PC-9 (cell line): ENCODE measurements at regions not wholly inside any gene's neighbourhood (a gene's known extent, or its start where the extent isn't known, plus 50 kb on each side); places are given as distances from the start of the nearest gene placed in this dataset.

ENCODE experiments used
- EZH2 ChIP-seq: fragments of 200-600 bp; sonication (generic); IDR thresholded peaks from 2 replicates; pipeline ENCODE4 v1.8.0; 2017; ENCODE audit warnings: antibody characterized with exemption, low read depth
- TF ChIP-seq, protein P1 (sequence below): fragments of 200-600 bp; sonication (generic); conservative IDR thresholded peaks from 2 replicates; pipeline ENCODE4 v1.6.1; 2017; ENCODE audit warnings: mixed run types, antibody characterized with exemption, mild to moderate bottlenecking, moderate library complexity

DNA sequence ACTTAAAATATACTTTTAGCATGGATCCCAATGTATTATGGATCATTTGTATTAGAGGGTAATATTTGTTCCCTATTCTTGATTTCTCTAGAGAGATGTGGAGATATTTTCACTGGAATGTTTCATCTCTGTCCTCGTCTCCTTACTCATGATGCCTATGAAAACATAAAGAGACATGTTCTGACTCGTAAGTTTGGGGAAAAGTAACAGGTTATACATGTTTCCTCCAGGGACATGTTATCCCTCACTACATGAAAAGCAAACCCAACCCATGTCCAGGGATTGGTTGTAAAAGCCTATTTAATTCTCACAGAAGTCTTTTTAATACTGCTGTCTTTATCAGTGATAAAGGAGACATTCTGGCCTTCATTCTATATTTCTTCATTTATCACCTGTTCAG is 621.4 kb downstream of the GABRG1 start:
- no peak for TF ChIP-seq EZH2
- TF ChIP-seq, protein P1, sequence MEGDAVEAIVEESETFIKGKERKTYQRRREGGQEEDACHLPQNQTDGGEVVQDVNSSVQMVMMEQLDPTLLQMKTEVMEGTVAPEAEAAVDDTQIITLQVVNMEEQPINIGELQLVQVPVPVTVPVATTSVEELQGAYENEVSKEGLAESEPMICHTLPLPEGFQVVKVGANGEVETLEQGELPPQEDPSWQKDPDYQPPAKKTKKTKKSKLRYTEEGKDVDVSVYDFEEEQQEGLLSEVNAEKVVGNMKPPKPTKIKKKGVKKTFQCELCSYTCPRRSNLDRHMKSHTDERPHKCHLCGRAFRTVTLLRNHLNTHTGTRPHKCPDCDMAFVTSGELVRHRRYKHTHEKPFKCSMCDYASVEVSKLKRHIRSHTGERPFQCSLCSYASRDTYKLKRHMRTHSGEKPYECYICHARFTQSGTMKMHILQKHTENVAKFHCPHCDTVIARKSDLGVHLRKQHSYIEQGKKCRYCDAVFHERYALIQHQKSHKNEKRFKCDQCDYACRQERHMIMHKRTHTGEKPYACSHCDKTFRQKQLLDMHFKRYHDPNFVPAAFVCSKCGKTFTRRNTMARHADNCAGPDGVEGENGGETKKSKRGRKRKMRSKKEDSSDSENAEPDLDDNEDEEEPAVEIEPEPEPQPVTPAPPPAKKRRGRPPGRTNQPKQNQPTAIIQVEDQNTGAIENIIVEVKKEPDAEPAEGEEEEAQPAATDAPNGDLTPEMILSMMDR = no peak
